Skeletal muscle satellite cell (primary cell): ENCODE measurements at regions not wholly inside any gene's neighbourhood (a gene's known extent, or its start where the extent isn't known, plus 50 kb on each side); places are given as distances from the start of the nearest gene placed in this dataset.
"Not testable (repeated sequence)": the region's sequence is repeated elsewhere in the genome, so short reads cannot be mapped to it uniquely, and the experiment has no call there.

Experiments used
- H3K27me3 ChIP-seq: 2 replicates; pipeline ENCODE4 v1.7.0; 2013; ENCODE audit warnings: low read length; ENCODE audit not compliant: control insufficient read depth, insufficient read depth
- H3K36me3 ChIP-seq: 2 replicates; pipeline ENCODE4 v1.7.0; 2013; ENCODE audit warnings: mild to moderate bottlenecking, control low read depth, low read length; ENCODE audit not compliant: insufficient read depth
- H3K4me1 ChIP-seq: 2 replicates; pipeline ENCODE4 v1.7.0; 2013; ENCODE audit warnings: low read length; ENCODE audit not compliant: control insufficient read depth, insufficient read depth
- H3K4me2 ChIP-seq: 2 replicates; pipeline ENCODE4 v1.7.0; 2013; ENCODE audit warnings: mild to moderate bottlenecking, low read length
- H3K4me3 ChIP-seq: 2 replicates; pipeline ENCODE4 v1.7.0; 2013; ENCODE audit warnings: low read length
- H3K9ac ChIP-seq: 2 replicates; pipeline ENCODE4 v1.7.0; 2013; ENCODE audit warnings: mild to moderate bottlenecking, low read depth, low read length, moderate library complexity
- H3K9me3 ChIP-seq: replicated peaks from 2 replicates; pipeline ENCODE4 v1.7.0; 2013; ENCODE audit warnings: mild to moderate bottlenecking, control low read depth, low read length

- peaks cover 13% of the 10 kb centered on the region for H3K36me3 ChIP-seq
- peaks cover 6% of the 10 kb centered on the region for H3K4me1 ChIP-seq
- H3K27me3 ChIP-seq: no peaks in the 10 kb centered on the region
- no peak overlapping the region for H3K4me3 ChIP-seq
- no peaks in the 10 kb centered on the region for H3K9me3 ChIP-seq
- H3K4me2 ChIP-seq: no peak overlapping the region
- H3K9ac ChIP-seq: no peak overlapping the region
Measured at GRCh38 chr6:144479991-144480390, 194.9 kb downstream of the UTRN start.

GRCh38 chr6:144480473-144480872 is 195.3 kb downstream of the UTRN start:
- no peak overlapping the region for H3K4me3 ChIP-seq
- no peak overlapping the region for H3K9ac ChIP-seq
- no peak overlapping the region for H3K4me2 ChIP-seq
- peaks cover 6% of the 10 kb centered on the region for H3K4me1 ChIP-seq
- no peaks in the 10 kb centered on the region for H3K9me3 ChIP-seq
- H3K27me3 ChIP-seq: no peaks in the 10 kb centered on the region
- peaks cover 15% of the 10 kb centered on the region for H3K36me3 ChIP-seq

GRCh38 chr6:144481527-144481926 is 196.4 kb downstream of the UTRN start:
- peaks cover 17% of the 10 kb centered on the region for H3K36me3 ChIP-seq
- no peak overlapping the region for H3K4me3 ChIP-seq
- H3K27me3 ChIP-seq: no peaks in the 10 kb centered on the region
- no peak overlapping the region for H3K9ac ChIP-seq
- no peak overlapping the region for H3K4me2 ChIP-seq
- peaks cover 6% of the 10 kb centered on the region for H3K4me1 ChIP-seq
- H3K9me3 ChIP-seq: no peaks in the 10 kb centered on the region

- Histone ChIP-seq H3K4me1 (peaks cover 6% of the 10 kb centered on the region), H3K4me2 (no peak overlapping the region), H3K9ac (no peak overlapping the region), H3K36me3 (peaks cover 20% of the 10 kb centered on the region), H3K9me3 (no peaks in the 10 kb centered on the region), H3K27me3 (no peaks in the 10 kb centered on the region), H3K4me3 (no peak overlapping the region)
Measured at GRCh38 chr6:144482142-144482541, 197.0 kb downstream of the UTRN start.

GRCh38 chr6:144485531-144485930 is 200.4 kb downstream of the UTRN start:
- no peaks in the 10 kb centered on the region for H3K27me3 ChIP-seq
- no peaks in the 10 kb centered on the region for H3K9me3 ChIP-seq
- H3K4me1 ChIP-seq: peaks cover 6% of the 10 kb centered on the region
- H3K4me3 ChIP-seq: no peak overlapping the region
- H3K36me3 ChIP-seq: peaks cover 39% of the 10 kb centered on the region
- no peak overlapping the region for H3K4me2 ChIP-seq
- no peak overlapping the region for H3K9ac ChIP-seq

GRCh38 chr6:144488590-144488989 is 203.5 kb downstream of the UTRN start:
- no peak overlapping the region for H3K4me3 ChIP-seq
- H3K36me3 ChIP-seq: peaks cover 57% of the 10 kb centered on the region
- H3K4me2 ChIP-seq: no peak overlapping the region
- H3K27me3 ChIP-seq: no peaks in the 10 kb centered on the region
- H3K9me3 ChIP-seq: no peaks in the 10 kb centered on the region
- peaks cover 5% of the 10 kb centered on the region for H3K4me1 ChIP-seq
- no peak overlapping the region for H3K9ac ChIP-seq

- Histone ChIP-seq H3K4me1 (peaks cover 8% of the 10 kb centered on the region), H3K4me2 (no peak overlapping the region), H3K27me3 (no peaks in the 10 kb centered on the region), H3K9ac (no peak overlapping the region), H3K4me3 (no peak overlapping the region), H3K9me3 (no peaks in the 10 kb centered on the region), H3K36me3 (peaks cover 46% of the 10 kb centered on the region)
Measured at GRCh38 chr6:144493035-144493910, 208.1 kb downstream of the UTRN start.

GRCh38 chr6:144495076-144495475 is 209.9 kb downstream of the UTRN start:
- H3K9ac ChIP-seq, H3K27me3 ChIP-seq, H3K4me1 ChIP-seq, H3K9me3 ChIP-seq, H3K4me3 ChIP-seq, H3K4me2 ChIP-seq: not testable (repeated sequence)
- peaks cover 50% of the 10 kb centered on the region for H3K36me3 ChIP-seq

GRCh38 chr6:144497650-144498049 is 212.5 kb downstream of the UTRN start:
- Histone ChIP-seq H3K27me3 (no peaks in the 10 kb centered on the region), H3K4me1 (peaks cover 8% of the 10 kb centered on the region), H3K36me3 (peaks cover 28% of the 10 kb centered on the region), H3K4me3 (no peak overlapping the region), H3K9me3 (no peaks in the 10 kb centered on the region), H3K4me2 (no peak overlapping the region), H3K9ac (no peak overlapping the region)

- Histone ChIP-seq H3K9me3 (no peaks in the 10 kb centered on the region), H3K27me3 (no peaks in the 10 kb centered on the region), H3K4me1 (no peaks in the 10 kb centered on the region), H3K9ac (no peak overlapping the region), H3K4me3 (no peak overlapping the region), H3K36me3 (peaks cover 25% of the 10 kb centered on the region), H3K4me2 (no peak overlapping the region)
Measured at GRCh38 chr6:144500892-144501291, 215.8 kb downstream of the UTRN start.

- not testable (repeated sequence) for H3K9me3 ChIP-seq, H3K9ac ChIP-seq, H3K4me2 ChIP-seq, H3K27me3 ChIP-seq, H3K36me3 ChIP-seq, H3K4me1 ChIP-seq, H3K4me3 ChIP-seq
Measured at GRCh38 chr6:144505214-144505613, 220.1 kb downstream of the UTRN start.

GRCh38 chr6:144506051-144506450 is 220.9 kb downstream of the UTRN start:
- not testable (repeated sequence) for H3K36me3 ChIP-seq, H3K4me2 ChIP-seq

More at GRCh38 chr6:144506051-144506450, 220.9 kb downstream of the UTRN start:
- not testable (repeated sequence) for H3K27me3 ChIP-seq, H3K9ac ChIP-seq, H3K4me1 ChIP-seq, H3K4me3 ChIP-seq, H3K9me3 ChIP-seq
